ENCODE measurements at regions not wholly inside any gene's neighbourhood (a gene's known extent, or its start where the extent isn't known, plus 50 kb on each side); places are given as distances from the start of the nearest gene placed in this dataset.

GRCh38 chr14:84751745-84752144 is 778.2 kb upstream of the FLRT2 start:
- Histone ChIP-seq H3K36me3 (no peaks in the 10 kb centered on the region), H3K27me3 (no peaks in the 10 kb centered on the region), H3K4me3 (replicated peaks in 1 of 3) (no peak overlapping the region), H3K27ac (peak overlapping the region; percentile 45 to 80 (median 54)), H3K4me1 (peaks cover 8 to 12% of the 10 kb centered on the region in 2 donors), H3K9me3 (no peaks in the 10 kb centered on the region)
- TF ChIP-seq CTCF (IDR thresholded peaks at IDR 0.05) (no peak), POLR2A (IDR thresholded peaks at IDR 0.05) (no peak)
- no peak for DNase-seq
- whole genome bisulfite sequencing, 2 donors, result 67 to 70% methylated on average over 3 of the region's 3 CpGs
- intact Hi-C loops (cut with DNase I), result no loop called here

GRCh38 chr14:84760489-84761126 is 769.3 kb upstream of the FLRT2 start:
- Histone ChIP-seq H3K9me3 (no peaks in the 10 kb centered on the region), H3K27ac (no peak overlapping the region), H3K27me3 (no peaks in the 10 kb centered on the region), H3K4me1 (no peaks in the 10 kb centered on the region), H3K36me3 (no peaks in the 10 kb centered on the region), H3K4me3 (replicated peaks in 1 of 3) (no peak overlapping the region)
- WGBS, 2 donors, result 74 to 75% methylated on average over 5 of the region's 5 CpGs
- intact Hi-C loops (cut with DNase I), result no loop called here
- no peak for TF ChIP-seq POLR2A (IDR thresholded peaks at IDR 0.05)
- no peak for TF ChIP-seq CTCF (IDR thresholded peaks at IDR 0.05)
- no peak for DNase-seq

- Histone ChIP-seq H3K36me3 (no peaks in the 10 kb centered on the region), H3K4me3 (replicated peaks in 1 of 3) (no peak overlapping the region), H3K27me3 (no peaks in the 10 kb centered on the region), H3K4me1 (no peaks in the 10 kb centered on the region), H3K27ac (no peak overlapping the region), H3K9me3 (no peaks in the 10 kb centered on the region)
- DNase-seq, result no peak
- TF ChIP-seq CTCF (IDR thresholded peaks at IDR 0.05) (no peak), POLR2A (IDR thresholded peaks at IDR 0.05) (no peak)
- intact Hi-C loops (cut with DNase I), result no loop called here
- 94 to 95% methylated on average over 5 of the region's 5 CpGs for WGBS, 2 donors
These were observed 762.5 kb upstream of the FLRT2 start for GRCh38 chr14:84767434-84767833.

- WGBS, 2 donors, result 89 to 96% methylated on average over 1 of the region's 1 CpG
- Histone ChIP-seq H3K36me3 (no peaks in the 10 kb centered on the region), H3K9me3 (no peaks in the 10 kb centered on the region), H3K4me3 (replicated peaks in 1 of 3) (no peak overlapping the region), H3K27ac (no peak overlapping the region), H3K27me3 (no peaks in the 10 kb centered on the region), H3K4me1 (no peaks in the 10 kb centered on the region)
- TF ChIP-seq POLR2A (IDR thresholded peaks at IDR 0.05) (no peak), CTCF (IDR thresholded peaks at IDR 0.05) (no peak)
- no peak for DNase-seq
- intact Hi-C loops (cut with DNase I), result no loop called here
These were observed 759.9 kb upstream of the FLRT2 start for GRCh38 chr14:84770030-84770429.

- Histone ChIP-seq H3K27me3 (no peaks in the 10 kb centered on the region), H3K9me3 (no peaks in the 10 kb centered on the region), H3K4me3 (replicated peaks in 1 of 3) (no peak overlapping the region), H3K4me1 (no peaks in the 10 kb centered on the region), H3K27ac (no peak overlapping the region), H3K36me3 (no peaks in the 10 kb centered on the region)
- 84 to 88% methylated on average over 2 of the region's 2 CpGs for WGBS, 2 donors
- DNase-seq, result no peak
- intact Hi-C loops (cut with DNase I), result no loop called here
- TF ChIP-seq CTCF (IDR thresholded peaks at IDR 0.05) (no peak), POLR2A (IDR thresholded peaks at IDR 0.05) (no peak)
These were observed 752.6 kb upstream of the FLRT2 start for GRCh38 chr14:84777356-84777755.
